GM19397 (cell line): ENCODE measurements at regions not wholly inside any gene's neighbourhood (a gene's known extent, or its start where the extent isn't known, plus 50 kb on each side); places are given as distances from the start of the nearest gene placed in this dataset.
"Not testable (repeated sequence)": the region's sequence is repeated elsewhere in the genome, so short reads cannot be mapped to it uniquely, and the experiment has no call there.

Source experiments
- ATAC-seq: cut with Tn5 transposase; IDR thresholded peaks from one replicate; pipeline ENCODE4 v1.9.1; 2021; ENCODE audit warnings: mild to moderate bottlenecking, moderate library complexity; ENCODE audit not compliant: unreplicated experiment

DNA sequence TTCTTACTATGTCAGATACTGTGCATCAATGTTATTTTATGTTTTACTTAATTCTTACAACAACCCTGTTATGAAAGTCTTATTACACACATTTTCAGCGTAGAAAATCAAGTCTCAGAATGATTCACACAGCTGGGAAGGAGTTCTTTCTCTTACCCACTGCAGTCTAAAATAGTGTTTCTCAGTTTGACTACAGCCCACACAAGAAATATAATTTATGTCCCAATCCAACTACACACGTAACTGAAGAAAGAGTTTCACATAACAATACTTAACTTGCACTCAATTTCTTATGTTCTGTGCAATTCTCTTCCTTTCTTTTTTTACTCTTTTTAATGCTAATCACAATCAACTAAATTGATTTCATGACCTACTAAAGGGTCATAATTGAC is 252.8 kb upstream of the ADGRL2 start:
- ATAC-seq: peak; percentile 43

DNA sequence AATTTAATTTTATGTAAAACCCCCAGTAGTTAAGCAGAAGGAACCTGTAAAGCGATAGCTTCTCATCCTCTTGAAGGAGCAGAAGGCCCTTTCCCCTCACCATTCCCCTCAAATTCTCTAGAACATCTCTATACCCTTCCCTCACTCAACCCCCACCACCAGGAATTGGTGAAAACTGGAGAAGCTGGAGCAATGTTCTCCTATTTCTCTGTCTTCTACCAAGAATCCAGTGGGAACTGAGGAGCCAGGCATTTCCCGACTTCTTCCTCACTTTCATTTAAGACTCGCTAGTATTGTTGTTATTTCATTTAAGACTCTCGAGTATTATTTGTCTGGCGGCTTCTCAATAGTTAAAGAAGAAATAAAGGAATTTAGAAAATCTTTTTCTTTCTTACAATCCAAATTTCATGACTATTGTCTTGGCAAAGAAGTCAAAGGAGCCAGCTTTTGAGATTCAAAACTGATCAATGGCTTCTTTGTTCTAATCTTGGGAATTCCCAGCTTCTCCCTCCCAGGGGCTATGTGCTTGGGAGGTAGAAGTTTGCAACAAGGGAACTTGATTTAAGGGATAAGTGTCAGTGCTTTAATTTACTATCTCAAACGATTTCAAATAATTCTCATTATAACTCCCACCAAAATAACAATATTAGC is 253.3 kb upstream of the ADGRL2 start:
- ATAC-seq: peak; percentile 3

DNA sequence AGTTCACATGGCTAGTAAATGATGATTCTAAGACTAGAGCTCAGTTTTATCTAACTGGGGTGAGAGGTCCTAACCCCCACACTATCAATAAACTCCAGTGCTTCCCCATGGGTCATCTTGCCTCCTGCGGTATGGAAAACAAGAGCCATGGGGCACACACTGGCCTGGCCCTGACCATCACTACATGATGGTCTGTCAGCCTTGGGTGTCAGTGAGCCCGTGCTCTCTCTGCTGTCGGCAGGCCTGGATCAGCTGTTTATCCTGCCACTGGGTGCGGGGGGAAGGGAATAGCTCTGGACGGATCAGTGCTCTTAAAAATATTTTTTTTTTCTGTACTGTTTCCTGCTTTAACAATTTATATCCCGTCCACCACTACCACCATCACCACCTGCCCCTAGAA is 255.0 kb upstream of the ADGRL2 start:
- ATAC-seq: no peak

DNA sequence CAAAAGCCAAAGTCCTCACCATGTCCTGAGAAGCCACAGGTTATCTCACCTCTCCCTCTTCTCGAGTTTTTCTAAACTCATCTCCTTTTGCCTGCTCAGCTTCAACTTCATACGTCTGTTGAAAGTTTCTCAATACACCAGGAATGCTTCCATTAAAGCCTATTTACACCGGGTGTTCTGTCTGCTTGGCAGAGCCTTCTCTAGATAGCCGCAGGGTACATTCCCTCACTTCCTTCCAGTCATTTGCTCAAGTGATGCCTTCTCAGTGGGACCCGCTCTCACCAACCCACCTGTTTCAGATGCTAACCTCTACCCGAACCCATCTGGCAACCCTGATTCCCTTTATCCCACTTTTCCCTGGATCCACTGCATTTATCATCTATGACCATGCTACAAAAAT is 257.0 kb upstream of the ADGRL2 start:
- no peak for ATAC-seq

DNA sequence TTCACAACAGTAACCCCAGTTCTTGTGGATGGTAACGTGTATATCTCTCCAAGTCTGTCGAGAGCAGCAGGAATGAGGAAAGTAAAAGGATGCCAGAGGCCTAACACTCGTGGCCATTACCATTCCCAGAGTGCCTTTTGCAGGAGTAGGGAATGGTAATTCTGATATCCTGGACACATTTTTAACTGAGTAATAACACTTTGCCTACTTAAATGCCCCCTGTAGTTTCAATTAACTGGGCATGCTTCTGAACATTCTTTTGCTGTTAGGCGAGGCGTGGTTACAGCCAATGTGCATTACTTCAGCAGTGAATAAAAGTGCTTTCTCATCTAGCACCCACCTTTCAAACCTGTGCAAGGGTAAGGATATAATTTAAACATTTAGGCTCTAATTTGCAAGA is 258.5 kb upstream of the ADGRL2 start:
- ATAC-seq: no peak

DNA sequence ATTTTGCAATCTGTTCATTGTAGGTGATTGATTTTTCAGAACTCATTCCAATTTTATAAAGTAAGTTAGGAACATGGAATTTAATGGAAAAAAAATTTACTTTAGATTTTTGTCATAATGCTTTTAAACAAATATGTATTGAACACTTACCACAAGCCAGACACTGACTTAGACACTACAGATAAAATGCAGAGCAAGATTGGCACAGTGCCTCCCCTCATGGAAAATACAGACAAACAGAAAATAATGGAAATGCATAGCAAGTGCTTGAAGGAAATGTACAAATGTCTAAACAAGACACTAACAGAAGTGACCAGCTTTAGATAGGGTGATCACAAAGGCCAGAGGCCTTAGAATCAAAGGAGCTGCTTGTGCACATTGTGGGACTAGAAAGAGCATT is 260.5 kb upstream of the ADGRL2 start:
- ATAC-seq: no peak

DNA sequence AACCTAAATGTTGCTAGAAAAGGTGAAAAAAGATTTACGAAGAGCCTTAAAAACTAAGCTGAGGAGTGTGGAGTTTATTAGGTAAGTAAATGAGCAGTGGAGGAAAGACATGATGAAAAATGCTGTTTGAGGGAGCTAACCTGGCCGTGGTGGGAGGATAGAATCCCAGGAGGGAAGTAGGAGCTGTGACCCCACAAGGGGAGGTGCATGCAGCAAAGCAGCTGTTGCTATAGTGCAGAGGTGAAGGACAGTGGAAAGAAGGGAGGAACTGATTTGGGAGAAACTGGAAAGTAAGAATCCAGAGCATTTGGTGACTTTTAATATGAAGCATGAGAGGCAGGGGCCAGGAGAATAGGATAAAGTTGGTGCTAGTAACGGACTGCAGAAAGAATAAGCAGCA is 271.7 kb upstream of the ADGRL2 start:
- ATAC-seq: no peak

DNA sequence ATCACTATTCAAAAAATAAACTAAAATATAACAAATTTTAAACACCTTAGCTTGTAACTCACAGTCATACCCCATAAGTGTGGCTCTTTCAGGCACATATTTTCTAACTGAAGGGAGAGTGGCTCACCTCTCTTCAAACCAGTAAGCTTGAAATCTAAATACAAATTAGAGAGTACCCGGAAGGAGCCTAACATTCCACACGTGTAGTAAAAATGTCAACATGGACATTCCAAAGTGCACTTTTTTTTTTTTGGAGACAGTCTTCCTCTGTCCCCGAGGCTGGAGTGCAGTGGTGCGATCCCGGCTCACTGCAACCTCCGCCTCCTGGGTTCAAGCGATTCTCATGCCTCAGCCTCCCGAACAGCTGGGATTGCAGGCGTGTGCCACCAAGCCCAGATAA is 275.6 kb upstream of the ADGRL2 start:
- no peak for ATAC-seq

DNA sequence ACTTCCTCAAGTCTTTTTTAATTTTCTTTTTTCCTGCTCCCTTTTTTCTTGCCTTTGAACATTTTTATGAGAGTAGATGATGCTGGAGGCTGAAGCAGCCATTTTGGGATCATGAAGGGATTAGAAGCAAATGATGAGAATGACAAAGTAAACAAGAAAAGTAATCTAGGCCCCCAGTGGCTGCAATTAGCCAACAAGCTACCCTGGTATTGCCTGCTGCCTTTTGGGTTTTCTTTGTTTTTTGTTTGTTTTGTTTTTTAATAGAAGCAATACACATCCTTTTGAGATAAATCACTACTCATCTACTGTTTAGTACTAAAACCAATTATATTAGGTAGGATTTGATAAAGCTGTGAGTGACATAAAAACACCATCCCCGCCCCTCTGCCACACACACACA is 280.7 kb upstream of the ADGRL2 start:
- no peak for ATAC-seq

DNA sequence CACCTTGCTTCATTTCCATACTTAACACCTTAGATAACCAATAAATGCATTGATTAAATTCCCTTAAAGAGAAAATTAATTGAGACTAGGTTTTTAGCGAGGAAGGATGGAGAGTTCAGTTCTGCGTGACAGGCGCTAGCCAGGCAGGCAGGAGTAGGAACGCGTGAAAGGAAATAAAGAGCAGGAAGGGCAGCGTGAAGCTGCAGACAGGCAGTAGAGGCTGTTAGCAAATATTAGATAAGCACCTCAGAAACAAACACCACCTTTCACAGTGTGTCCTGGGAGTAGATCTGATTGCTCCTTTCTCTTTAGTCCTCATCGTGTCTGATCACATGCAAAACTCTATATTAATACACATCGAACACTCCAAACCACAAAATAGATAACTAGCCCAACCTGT is 282.7 kb upstream of the ADGRL2 start:
- no peak for ATAC-seq

DNA sequence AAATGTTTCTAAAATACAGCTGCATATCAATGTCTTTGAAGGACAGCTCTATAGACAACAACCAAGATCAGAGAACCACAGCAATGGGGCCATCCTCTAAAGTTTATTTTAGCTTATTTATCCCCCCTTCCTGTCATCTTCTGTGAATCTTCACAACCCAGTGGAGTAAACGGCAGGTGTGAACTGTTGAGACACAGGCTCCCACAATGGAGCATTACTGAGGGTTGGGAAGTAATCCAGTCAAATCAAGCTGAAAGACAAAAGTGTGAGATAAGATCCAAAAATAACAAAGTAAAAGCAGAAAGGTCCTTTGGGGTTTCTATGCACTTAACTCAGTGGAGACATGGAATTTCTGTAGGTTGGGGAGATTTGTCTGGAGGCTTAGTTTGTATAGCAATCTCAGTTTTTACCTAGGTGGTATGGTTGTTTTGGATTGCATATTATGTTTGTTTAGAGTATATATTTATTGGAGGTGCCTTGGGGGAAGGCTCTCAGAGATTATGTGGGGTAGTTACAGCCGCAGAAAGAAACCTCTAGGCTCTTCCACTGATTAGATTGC is 286.9 kb upstream of the ADGRL2 start:
- ATAC-seq: no peak

DNA sequence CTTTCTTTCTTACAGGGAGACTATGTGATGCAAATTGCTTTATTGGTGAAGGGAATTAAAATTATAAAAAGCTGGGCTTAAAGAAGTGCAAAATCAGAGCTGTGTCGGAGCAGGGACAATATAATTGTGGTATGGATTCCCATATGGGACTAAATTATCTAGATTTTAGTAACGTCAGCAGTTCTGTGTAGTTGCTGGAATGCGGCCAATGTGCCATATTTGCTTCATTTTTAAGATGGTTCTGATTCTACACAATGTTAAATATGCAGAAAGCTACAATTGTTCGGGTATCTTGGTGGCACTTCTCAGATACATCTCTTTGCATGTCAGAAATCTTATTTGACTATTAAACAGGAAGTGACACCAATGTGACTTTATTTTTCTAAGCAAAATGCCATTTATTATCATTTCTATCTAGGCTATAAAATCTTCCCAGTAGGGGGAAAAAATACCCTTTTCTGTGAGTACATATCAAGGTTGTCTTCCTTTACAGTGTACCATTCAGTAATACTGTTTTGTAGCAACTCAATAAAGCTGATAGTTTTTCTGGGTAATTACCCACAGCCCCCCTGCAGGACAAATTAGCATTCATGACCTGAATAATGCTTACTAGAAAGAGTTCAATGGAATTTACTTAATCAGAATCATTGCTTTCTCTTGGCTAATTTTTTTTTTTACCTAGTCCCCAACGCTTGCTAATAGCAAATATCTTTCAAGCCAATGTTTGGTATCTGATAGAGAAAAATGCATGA is 288.3 kb upstream of the ADGRL2 start:
- no peak for ATAC-seq

DNA sequence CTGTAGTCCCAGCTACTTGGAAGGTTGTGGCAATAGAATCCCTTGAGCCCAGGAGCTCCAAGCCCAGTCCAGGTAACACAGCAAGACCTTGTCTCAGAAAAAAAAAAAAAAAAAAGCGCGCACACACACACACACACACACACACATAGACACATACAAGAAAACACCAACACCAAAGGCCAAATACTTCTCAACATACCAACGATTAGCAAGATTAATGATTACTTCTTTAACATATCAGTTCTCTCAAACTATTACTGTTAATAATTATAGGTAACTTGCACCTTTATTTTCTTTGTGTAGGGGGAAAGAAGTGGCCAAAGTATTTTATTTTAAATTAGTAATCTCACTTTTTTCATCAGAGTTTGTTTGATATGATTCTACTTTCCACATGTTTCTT is 289.5 kb upstream of the ADGRL2 start:
- ATAC-seq: no peak

DNA sequence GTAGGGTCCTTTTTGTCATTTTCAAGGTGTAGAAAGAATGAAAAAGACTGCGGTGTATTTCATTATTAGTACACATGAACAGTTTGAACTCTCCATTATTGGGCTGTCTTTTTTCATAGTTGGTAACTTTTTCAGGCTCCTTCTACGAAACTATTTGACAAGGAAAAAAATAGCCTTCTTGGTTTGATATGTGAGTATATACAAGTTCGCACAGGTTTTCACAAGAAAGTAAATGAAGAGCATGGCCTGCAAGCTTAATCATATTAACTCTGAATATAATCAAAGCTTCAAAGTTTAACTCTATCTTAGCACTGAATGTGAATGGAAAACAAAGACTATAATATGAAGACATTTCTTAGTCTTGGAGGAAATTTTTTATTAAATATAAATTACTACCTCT is 290.0 kb upstream of the ADGRL2 start:
- no peak for ATAC-seq

DNA sequence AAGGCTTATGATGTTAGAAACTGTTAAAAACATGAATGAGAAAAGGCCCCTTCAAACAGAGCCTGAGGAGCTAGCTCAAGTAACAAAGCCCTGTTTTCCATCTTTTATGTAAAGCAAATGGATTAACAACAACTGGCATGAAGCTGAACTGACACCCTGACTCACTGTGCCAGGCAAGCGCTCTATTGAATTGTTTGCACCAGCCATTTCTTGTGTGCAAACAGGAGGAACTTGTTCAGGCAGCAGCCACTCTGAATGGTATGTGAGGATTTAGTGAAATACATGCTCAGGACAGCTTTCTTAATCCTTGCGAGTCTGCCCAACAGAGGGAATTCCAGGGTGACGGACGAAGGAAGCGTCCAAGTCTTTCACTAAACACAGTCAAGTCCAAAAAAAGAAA is 291.1 kb upstream of the ADGRL2 start:
- ATAC-seq: no peak

DNA sequence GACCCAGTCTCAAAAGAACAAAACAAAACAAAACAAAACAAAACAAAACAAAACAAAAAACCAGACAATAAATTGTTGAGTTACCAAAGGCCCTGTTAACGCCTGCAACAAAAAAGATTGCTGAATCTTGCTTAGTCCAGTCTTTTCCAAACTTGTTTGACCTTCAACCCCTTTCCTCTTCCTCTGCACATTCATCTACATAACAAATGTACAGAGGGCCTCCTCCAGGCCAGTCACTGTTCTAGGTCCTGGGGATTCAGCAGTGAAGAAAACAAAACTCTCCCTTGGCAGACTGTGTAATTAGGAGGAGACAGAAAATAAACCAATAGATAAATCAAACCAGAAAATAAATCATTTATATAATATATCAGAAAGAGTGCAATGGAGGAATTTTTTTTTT is 294.0 kb upstream of the ADGRL2 start:
- no peak for ATAC-seq

DNA sequence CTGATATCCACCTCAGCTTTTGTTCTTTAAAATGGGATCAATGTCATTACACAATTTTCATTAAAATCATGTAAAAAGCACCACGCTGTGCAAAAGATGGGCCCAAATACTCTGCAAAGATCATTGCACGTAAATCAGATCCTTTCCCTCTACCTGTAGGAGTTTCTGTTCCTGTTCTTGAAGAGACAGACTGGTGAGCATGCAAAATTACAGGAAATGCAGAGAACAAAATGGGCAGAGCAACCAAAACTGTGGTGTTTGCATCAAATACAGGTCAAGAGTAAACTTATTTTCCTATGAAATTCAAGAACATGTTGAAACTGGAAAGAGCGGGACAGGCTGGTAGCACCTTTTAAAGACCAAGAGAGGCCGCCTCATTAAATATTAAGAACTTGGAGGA is 294.9 kb upstream of the ADGRL2 start:
- peak; percentile 94 for ATAC-seq

DNA sequence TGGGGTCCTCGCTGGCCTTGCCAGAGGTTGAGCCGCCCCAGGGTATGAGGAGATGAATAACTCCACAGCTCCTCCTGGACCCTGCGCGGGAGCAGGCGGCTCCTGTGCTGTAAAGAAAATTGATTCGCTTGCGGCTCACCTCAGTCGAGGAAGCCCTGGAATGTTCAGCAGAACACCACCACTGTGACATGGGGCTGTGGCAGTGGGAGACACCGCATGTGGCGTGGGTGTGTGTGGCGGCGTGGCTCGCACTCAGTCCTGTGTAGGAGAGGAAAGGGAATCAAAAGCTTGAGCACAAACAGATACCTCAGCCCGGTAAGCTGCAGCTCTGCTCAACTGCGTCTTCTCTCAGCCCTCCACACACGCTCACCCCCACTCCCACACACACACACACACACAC is 295.9 kb upstream of the ADGRL2 start:
- ATAC-seq: not testable (repeated sequence)

DNA sequence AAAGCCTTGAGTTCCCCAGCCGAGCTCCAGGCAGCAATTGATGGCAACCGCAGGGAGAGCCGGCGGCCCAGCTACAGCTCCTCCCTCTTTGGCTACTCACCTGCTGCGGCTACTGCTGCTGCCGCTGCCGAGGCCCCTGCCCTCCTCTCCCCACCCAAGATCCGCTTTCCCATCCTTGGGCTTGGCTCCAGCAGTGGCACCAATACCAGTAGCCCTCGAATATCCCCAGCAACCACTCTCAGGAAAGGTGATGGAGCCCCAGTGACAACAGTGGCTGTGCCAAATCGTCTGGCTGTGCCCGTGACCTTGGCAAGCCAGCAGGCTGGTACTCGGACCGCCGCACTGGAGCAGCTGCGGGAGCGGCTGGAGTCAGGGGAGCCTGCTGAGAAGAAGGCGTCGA is 298.0 kb upstream of the ADGRL2 start:
- ATAC-seq: not testable (repeated sequence)

DNA sequence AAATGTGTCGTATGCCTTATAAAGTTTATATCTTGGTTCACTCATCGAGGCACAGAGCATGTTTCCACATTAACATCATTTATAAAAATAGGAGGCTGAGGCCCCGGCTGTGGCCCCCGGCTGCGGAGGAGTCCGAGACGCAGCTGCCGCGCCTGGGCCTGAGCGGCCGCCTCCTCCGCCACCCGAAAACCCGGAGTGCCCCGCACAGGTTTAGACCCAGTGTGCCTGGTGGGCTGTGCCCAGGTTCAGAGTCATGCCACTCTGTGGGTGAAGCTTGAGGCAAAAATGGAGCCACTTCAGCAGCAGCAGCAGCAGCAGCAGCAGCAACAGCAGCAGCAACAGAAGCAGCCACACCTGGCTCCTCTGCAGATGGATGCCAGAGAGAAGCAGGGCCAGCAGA is 299.2 kb upstream of the ADGRL2 start:
- not testable (repeated sequence) for ATAC-seq

DNA sequence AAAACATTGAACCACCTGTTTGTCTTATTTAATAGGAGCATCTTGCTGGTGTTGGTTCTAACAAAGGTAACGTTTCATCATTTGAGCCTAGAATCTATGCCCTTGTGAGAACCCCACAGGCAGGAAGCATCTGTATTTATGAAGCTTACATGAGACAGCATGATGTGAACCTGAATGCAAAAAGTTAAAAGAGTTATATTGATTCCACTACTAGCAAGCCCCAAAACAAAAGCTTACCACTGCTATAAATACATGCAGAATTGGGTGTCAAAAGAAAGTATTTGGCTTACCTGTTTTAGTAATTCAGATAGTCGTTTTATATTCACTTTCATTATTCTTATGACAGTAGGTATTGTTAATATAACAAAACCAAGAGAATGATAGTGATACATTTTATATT is 301.2 kb upstream of the ADGRL2 start:
- ATAC-seq: no peak
